ENCODE measurements at regions not wholly inside any gene's neighbourhood (a gene's known extent, or its start where the extent isn't known, plus 50 kb on each side); places are given as distances from the start of the nearest gene placed in this dataset.

DNA sequence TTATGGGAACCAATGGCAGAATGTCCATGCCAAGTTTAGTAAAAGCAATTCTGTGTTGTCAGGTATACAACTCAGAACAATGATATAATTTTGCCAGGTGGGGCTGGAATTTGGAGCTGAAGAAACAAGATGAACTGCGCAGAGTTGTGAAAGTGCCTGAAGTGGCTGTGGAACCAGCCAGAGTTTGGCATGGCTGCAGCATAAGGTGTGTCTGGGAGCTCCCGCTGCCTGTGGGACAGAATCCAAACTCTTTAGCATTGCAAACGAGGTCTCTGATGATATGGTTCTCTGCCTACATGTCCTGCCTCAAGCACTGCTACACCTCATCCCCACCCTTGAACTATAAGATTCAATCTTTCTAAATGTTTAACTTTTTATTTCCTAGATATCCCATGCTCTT lies 909.7 kb downstream of the EPHA4 start:
- Histone ChIP-seq H3K9me3 (ENCODE audit: control insufficient read depth, insufficient read depth, low read length) (no peaks in the 10 kb centered on the region), H3K27ac (ENCODE audit: low read depth, low read length) (no peak overlapping the region), H3K79me2 (ENCODE audit: control insufficient read depth, low read length) (no peaks in the 10 kb centered on the region), H3K36me3 (ENCODE audit: control insufficient read depth, low read length) (no peaks in the 10 kb centered on the region), H3K4me2 (ENCODE audit: low read length) (no peak overlapping the region), H4K20me1 (ENCODE audit: control insufficient read depth, insufficient read depth, low read depth, low read length) (no peaks in the 10 kb centered on the region), H3K27me3 (ENCODE audit: control insufficient read depth, low read length) (no peaks in the 10 kb centered on the region), H3K9me2 (replicated peaks; ENCODE audit: control insufficient read depth, low read length) (no peaks in the 10 kb centered on the region; the same call in 1 of the 2 replicates), H3K4me1 (ENCODE audit: control insufficient read depth, low read length) (no peaks in the 10 kb centered on the region), H3F3A (ENCODE audit: control insufficient read depth, insufficient read depth) (no peaks in the 10 kb centered on the region), H3K4me3 (ENCODE audit: low read length) (no peak overlapping the region)
- TF ChIP-seq, protein P1, sequence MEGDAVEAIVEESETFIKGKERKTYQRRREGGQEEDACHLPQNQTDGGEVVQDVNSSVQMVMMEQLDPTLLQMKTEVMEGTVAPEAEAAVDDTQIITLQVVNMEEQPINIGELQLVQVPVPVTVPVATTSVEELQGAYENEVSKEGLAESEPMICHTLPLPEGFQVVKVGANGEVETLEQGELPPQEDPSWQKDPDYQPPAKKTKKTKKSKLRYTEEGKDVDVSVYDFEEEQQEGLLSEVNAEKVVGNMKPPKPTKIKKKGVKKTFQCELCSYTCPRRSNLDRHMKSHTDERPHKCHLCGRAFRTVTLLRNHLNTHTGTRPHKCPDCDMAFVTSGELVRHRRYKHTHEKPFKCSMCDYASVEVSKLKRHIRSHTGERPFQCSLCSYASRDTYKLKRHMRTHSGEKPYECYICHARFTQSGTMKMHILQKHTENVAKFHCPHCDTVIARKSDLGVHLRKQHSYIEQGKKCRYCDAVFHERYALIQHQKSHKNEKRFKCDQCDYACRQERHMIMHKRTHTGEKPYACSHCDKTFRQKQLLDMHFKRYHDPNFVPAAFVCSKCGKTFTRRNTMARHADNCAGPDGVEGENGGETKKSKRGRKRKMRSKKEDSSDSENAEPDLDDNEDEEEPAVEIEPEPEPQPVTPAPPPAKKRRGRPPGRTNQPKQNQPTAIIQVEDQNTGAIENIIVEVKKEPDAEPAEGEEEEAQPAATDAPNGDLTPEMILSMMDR (IDR thresholded peaks at IDR 0.05; ENCODE audit: low read depth, low read length, poor library complexity, severe bottlenecking) = no peak
- TF ChIP-seq EZH2phosphoT487 (IDR thresholded peaks at IDR 0.05; ENCODE audit: borderline replicate concordance, low read length) = no peak

DNA sequence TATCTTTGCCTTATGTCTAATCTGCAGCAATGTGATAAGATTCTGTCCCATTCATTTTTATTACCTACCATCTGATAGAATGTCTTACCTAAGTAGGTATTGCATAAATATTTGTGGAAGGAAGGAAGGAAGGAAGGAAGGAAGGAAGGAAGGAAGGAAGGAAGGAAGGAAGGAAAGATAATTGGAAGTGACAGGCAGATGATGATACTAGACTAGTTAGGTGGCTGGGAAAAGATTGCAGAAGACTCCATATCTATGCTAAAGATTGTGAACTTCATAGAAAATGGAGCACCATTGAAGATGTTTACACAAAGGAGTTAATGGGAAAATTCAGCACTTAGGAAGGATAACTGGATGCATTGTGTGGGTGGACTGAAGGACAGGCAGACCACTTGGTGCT lies 909.0 kb downstream of the EPHA4 start:
- H3K4me2 ChIP-seq (ENCODE audit: low read length) = no peak overlapping the region
- H3K4me1 ChIP-seq (ENCODE audit: control insufficient read depth, low read length) = no peaks in the 10 kb centered on the region
- H3K9me3 ChIP-seq (ENCODE audit: control insufficient read depth, insufficient read depth, low read length) = no peaks in the 10 kb centered on the region
- TF ChIP-seq EZH2phosphoT487 (IDR thresholded peaks at IDR 0.05; ENCODE audit: borderline replicate concordance, low read length) = no peak
- TF ChIP-seq, protein P1 (IDR thresholded peaks at IDR 0.05; ENCODE audit: low read depth, low read length, poor library complexity, severe bottlenecking) = no peak
- no peaks in the 10 kb centered on the region; the same call in 1 of the 2 replicates for H3K9me2 ChIP-seq (replicated peaks; ENCODE audit: control insufficient read depth, low read length)
- no peaks in the 10 kb centered on the region for H3K27me3 ChIP-seq (ENCODE audit: control insufficient read depth, low read length)
- no peaks in the 10 kb centered on the region for H3F3A ChIP-seq (ENCODE audit: control insufficient read depth, insufficient read depth)
- no peaks in the 10 kb centered on the region for H3K79me2 ChIP-seq (ENCODE audit: control insufficient read depth, low read length)
- H3K4me3 ChIP-seq (ENCODE audit: low read length) = no peak overlapping the region
- no peaks in the 10 kb centered on the region for H4K20me1 ChIP-seq (ENCODE audit: control insufficient read depth, insufficient read depth, low read depth, low read length)
- no peaks in the 10 kb centered on the region for H3K36me3 ChIP-seq (ENCODE audit: control insufficient read depth, low read length)
- H3K27ac ChIP-seq (ENCODE audit: low read depth, low read length) = no peak overlapping the region

DNA sequence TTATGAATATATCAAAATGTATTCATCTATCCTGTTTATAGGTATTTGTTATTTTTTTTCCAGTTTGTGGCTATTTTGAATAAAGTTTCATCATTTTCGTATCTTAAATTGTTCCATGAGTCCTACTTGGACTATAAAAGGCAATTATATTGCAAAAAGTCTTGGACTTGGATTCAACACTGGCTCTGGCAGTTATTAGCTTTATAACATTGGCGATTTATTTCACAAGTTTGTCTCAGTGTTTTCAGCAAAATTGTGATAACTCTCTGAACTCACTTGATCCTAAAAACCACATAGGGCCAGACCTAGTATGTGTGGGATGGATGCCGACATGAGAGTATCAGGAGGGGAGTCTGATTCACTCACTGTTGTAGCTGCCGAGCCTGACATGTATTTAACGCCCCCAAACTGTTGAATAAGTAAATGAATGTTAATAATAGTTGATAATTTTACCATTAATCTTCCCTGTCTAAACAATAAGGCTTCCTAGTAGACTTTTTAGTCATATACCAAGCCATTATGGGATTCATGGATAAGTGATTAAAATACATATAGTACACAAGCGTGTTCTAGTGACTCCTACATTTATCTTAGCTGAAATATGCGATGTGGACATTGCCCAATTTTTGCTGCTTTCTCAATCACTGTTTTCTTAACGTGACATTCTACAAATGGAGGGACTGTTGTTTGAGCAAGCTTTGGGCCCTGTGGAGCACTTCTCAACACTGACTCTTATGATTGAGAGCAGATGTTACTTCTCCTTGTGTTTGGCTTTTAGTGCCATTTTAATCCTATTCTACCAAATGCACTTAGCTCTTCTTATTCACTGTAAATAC lies 907.6 kb downstream of the EPHA4 start:
- Histone ChIP-seq H3F3A (ENCODE audit: control insufficient read depth, insufficient read depth) (no peaks in the 10 kb centered on the region), H3K4me1 (ENCODE audit: control insufficient read depth, low read length) (no peaks in the 10 kb centered on the region), H3K9me2 (replicated peaks; ENCODE audit: control insufficient read depth, low read length) (no peaks in the 10 kb centered on the region; the same call in 1 of the 2 replicates), H3K27me3 (ENCODE audit: control insufficient read depth, low read length) (no peaks in the 10 kb centered on the region), H3K4me2 (ENCODE audit: low read length) (no peak overlapping the region), H3K9me3 (ENCODE audit: control insufficient read depth, insufficient read depth, low read length) (no peaks in the 10 kb centered on the region), H3K27ac (ENCODE audit: low read depth, low read length) (no peak overlapping the region), H4K20me1 (ENCODE audit: control insufficient read depth, insufficient read depth, low read depth, low read length) (no peaks in the 10 kb centered on the region), H3K4me3 (ENCODE audit: low read length) (no peak overlapping the region), H3K79me2 (ENCODE audit: control insufficient read depth, low read length) (no peaks in the 10 kb centered on the region), H3K36me3 (ENCODE audit: control insufficient read depth, low read length) (no peaks in the 10 kb centered on the region)
- TF ChIP-seq EZH2phosphoT487 (IDR thresholded peaks at IDR 0.05; ENCODE audit: borderline replicate concordance, low read length) = no peak
- TF ChIP-seq, protein P1 (IDR thresholded peaks at IDR 0.05; ENCODE audit: low read depth, low read length, poor library complexity, severe bottlenecking) = no peak
